ENCODE measurements at regions not wholly inside any gene's neighbourhood (a gene's known extent, or its start where the extent isn't known, plus 50 kb on each side); places are given as distances from the start of the nearest gene placed in this dataset.
"Not testable (repeated sequence)": the region's sequence is repeated elsewhere in the genome, so short reads cannot be mapped to it uniquely, and the experiment has no call there.

GRCh38 chr19:22528956-22529355, 105.2 kb upstream of the ZNF492 start:
- ChIA-PET CTCF (no interaction called here), POLR2A (no interaction called here)
- Histone ChIP-seq H3K27me3 (ENCODE audit: control insufficient read depth, insufficient read depth, low read length) (no peaks in the 10 kb centered on the region), H3K36me3 (ENCODE audit: control insufficient read depth, insufficient read depth, low read length) (no peaks in the 10 kb centered on the region; the same call in 1 of the 2 replicates), H3K4me3 (ENCODE audit: low read depth, low read length) (no peak overlapping the region)
- TF ChIP-seq, protein P1, sequence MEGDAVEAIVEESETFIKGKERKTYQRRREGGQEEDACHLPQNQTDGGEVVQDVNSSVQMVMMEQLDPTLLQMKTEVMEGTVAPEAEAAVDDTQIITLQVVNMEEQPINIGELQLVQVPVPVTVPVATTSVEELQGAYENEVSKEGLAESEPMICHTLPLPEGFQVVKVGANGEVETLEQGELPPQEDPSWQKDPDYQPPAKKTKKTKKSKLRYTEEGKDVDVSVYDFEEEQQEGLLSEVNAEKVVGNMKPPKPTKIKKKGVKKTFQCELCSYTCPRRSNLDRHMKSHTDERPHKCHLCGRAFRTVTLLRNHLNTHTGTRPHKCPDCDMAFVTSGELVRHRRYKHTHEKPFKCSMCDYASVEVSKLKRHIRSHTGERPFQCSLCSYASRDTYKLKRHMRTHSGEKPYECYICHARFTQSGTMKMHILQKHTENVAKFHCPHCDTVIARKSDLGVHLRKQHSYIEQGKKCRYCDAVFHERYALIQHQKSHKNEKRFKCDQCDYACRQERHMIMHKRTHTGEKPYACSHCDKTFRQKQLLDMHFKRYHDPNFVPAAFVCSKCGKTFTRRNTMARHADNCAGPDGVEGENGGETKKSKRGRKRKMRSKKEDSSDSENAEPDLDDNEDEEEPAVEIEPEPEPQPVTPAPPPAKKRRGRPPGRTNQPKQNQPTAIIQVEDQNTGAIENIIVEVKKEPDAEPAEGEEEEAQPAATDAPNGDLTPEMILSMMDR (IDR thresholded peaks at IDR 0.05; ENCODE audit: insufficient read depth, low read depth, low read length), result no peak
- DNase-seq (ENCODE audit: low read depth), result no peak

GRCh38 chr19:22527554-22527953, 105.4 kb upstream of the ZNF98 start:
- H3K27me3 ChIP-seq (ENCODE audit: control insufficient read depth, insufficient read depth, low read length), result no peaks in the 10 kb centered on the region
- ChIA-PET CTCF (interaction anchor here (0.6 kb wide), 1 partner anchor 443 kb away, joined by 4 read pairs; no protein-coding TSS in a partner anchor), POLR2A (no interaction called here)
- H3K36me3 ChIP-seq (ENCODE audit: control insufficient read depth, insufficient read depth, low read length), result no peaks in the 10 kb centered on the region; the same call in 1 of the 2 replicates
- H3K4me3 ChIP-seq (ENCODE audit: low read depth, low read length), result no peak overlapping the region
- TF ChIP-seq, protein P1 (IDR thresholded peaks at IDR 0.05; ENCODE audit: insufficient read depth, low read depth, low read length), result no peak
- no peak for DNase-seq (ENCODE audit: low read depth)

GRCh38 chr19:22526661-22527272, 104.6 kb upstream of the ZNF98 start:
- CTCF ChIA-PET, result interaction anchor here (0.6 kb wide), 1 partner anchor 442 kb away, joined by 4 read pairs; no protein-coding TSS in a partner anchor

GRCh38 chr19:22523940-22524339, 101.8 kb upstream of the ZNF98 start:
- POLR2A ChIA-PET, result no interaction called here

More at GRCh38 chr19:22526661-22527272, 104.6 kb upstream of the ZNF98 start:
- TF ChIP-seq, protein P1 (IDR thresholded peaks at IDR 0.05; ENCODE audit: insufficient read depth, low read depth, low read length), result no peak
- POLR2A ChIA-PET, result no interaction called here
- no peaks in the 10 kb centered on the region; the same call in 1 of the 2 replicates for H3K36me3 ChIP-seq (ENCODE audit: control insufficient read depth, insufficient read depth, low read length)
- H3K4me3 ChIP-seq (ENCODE audit: low read depth, low read length), result no peak overlapping the region
- no peak for DNase-seq (ENCODE audit: low read depth)
- H3K27me3 ChIP-seq (ENCODE audit: control insufficient read depth, insufficient read depth, low read length), result no peaks in the 10 kb centered on the region

DNA sequence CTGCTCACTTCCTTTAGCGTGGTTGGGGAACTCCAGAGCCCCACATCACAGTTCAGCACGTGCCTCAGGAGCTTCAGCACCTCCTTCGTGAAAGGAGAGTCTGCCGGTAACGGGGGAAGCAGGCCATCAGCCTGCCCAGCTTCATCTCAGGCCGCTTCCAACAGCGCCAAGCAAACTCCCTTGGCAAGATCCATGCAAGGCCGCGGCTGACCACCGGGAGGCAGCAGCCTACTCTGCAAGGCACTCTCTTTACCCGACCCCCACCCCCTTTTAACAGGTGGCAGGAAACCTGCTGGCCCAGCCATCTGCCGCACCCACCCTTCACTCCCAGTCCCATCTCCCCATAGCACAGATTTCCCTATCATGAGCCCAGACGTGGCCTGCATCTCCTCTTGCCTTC, 97.4 kb upstream of the ZNF98 start:
- H3K27me3 ChIP-seq (ENCODE audit: control insufficient read depth, insufficient read depth, low read length); POLR2A ChIA-PET: not testable (repeated sequence)

More at GRCh38 chr19:22523940-22524339, 101.8 kb upstream of the ZNF98 start:
- H3K36me3 ChIP-seq (ENCODE audit: control insufficient read depth, insufficient read depth, low read length), result no peaks in the 10 kb centered on the region; the same call in 1 of the 2 replicates
- CTCF ChIA-PET, result no interaction called here
- no peak for DNase-seq (ENCODE audit: low read depth)
- H3K4me3 ChIP-seq (ENCODE audit: low read depth, low read length), result no peak overlapping the region
- H3K27me3 ChIP-seq (ENCODE audit: control insufficient read depth, insufficient read depth, low read length), result no peaks in the 10 kb centered on the region
- TF ChIP-seq, protein P1 (IDR thresholded peaks at IDR 0.05; ENCODE audit: insufficient read depth, low read depth, low read length), result no peak

DNA sequence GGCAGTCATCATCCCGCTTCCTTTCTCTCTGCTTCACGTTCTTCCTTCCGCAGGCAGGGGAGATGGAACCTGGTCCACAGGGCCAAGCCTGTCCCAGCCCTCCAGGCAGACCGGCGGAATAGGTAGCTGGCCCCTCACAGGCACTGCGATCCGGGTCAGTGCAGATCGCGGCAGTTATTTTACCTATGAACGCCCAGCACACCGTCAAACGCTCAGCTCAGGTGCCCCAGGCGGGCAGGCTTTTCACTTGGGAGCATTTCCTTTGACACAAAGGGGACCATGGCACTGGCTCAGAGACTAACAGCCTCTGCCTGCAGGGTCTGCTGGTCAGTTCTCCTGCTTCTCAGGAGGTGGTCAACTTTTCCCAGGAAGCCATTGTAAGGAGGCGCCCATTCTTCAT, 97.0 kb upstream of the ZNF98 start:
- TF ChIP-seq, protein P1 (IDR thresholded peaks at IDR 0.05; ENCODE audit: insufficient read depth, low read depth, low read length), result no peak
- CTCF ChIA-PET, result no interaction called here
- Histone ChIP-seq H3K36me3 (ENCODE audit: control insufficient read depth, insufficient read depth, low read length) (no peaks in the 10 kb centered on the region), H3K4me3 (ENCODE audit: low read depth, low read length) (no peak overlapping the region), H3K27me3 (ENCODE audit: control insufficient read depth, insufficient read depth, low read length) (no peaks in the 10 kb centered on the region)
- POLR2A ChIA-PET, result no interaction called here
- DNase-seq (ENCODE audit: low read depth), result no peak

More for the DNA sequence above, 97.4 kb upstream of the ZNF98 start:
- H3K4me3 ChIP-seq (ENCODE audit: low read depth, low read length); DNase-seq (ENCODE audit: low read depth); H3K36me3 ChIP-seq (ENCODE audit: control insufficient read depth, insufficient read depth, low read length); CTCF ChIA-PET: not testable (repeated sequence)
